Renal pelvis (tissue), 1 donor: ENCODE measurements at regions not wholly inside any gene's neighbourhood (a gene's known extent, or its start where the extent isn't known, plus 50 kb on each side); places are given as distances from the start of the nearest gene placed in this dataset.

Source experiments
- DNase-seq: peaks from one replicate; pipeline ENCODE4 v3.0.0-alpha.2; 2013

GRCh38 chr4:167290678-167291077, 56.4 kb upstream of the SPOCK3 start:
- peak; percentile 17 for DNase-seq

DNA sequence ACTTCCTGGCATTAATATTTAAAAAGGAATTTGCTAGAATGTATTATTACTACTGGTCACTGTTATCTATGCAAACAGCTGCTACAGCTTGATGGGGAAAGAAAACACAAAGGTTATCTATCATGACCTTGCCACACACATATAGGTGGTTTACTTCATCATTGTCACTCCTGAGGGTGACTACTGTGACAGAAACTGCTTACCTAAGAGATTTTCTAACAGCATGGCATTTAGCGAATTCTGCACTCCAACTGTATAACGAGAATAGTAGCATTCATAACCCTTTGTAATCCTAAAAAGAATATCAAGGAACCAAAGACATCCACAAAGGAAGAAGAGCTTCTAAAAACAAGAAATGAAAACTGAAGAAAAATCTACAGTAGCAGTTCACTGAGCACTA, 74.6 kb upstream of the SPOCK3 start:
- DNase-seq, result no peak

GRCh38 chr4:167321299-167321698, 87.0 kb upstream of the SPOCK3 start:
- no peak for DNase-seq

DNA sequence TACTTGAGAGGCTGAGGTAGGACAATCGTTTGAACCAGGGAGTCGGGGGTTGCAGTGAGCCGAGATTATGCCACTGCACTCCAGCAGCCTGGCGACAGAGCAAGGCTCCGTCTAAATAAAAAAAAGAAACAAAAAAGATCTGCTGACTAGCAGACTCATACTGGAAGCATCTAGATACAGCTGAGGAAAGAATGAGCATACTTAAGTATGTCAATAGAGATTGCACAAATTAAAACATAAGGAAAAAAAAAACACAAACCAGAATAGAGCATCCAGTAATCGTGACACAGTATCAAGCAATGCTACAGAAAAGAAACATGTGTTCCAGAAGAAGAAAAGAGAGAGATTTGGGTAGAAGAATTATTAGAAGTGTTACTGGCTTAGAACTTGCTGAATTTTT, 105.5 kb upstream of the SPOCK3 start:
- DNase-seq, result no peak

GRCh38 chr4:167359711-167360110, 125.4 kb upstream of the SPOCK3 start:
- DNase-seq, result no peak

- no peak for DNase-seq
Observed at GRCh38 chr4:167379076-167379835, 145.0 kb upstream of the SPOCK3 start.

GRCh38 chr4:167380964-167381363, 146.7 kb upstream of the SPOCK3 start:
- DNase-seq, result no peak

GRCh38 chr4:167383291-167383690, 149.0 kb upstream of the SPOCK3 start:
- DNase-seq, result no peak

DNA sequence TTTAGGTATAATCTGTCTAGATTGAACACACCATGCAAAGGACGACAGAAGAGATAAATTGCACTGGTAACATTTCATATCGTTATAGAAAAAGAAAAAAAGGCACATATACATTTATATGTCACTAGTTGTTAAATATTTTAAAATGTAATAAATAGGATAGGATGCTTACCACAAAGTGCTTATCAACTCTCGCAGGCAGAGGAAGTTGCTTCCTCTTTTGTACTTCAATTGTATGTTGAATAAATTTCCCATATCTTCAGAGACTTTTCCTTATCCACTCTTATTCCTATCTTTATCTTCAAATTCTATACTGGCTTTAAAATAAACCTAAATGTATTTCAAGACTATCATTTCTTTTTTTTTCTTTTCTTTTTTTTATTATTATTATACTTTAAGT, 163.3 kb upstream of the SPOCK3 start:
- no peak for DNase-seq

GRCh38 chr4:167399201-167399600, 164.9 kb upstream of the SPOCK3 start:
- no peak for DNase-seq

DNA sequence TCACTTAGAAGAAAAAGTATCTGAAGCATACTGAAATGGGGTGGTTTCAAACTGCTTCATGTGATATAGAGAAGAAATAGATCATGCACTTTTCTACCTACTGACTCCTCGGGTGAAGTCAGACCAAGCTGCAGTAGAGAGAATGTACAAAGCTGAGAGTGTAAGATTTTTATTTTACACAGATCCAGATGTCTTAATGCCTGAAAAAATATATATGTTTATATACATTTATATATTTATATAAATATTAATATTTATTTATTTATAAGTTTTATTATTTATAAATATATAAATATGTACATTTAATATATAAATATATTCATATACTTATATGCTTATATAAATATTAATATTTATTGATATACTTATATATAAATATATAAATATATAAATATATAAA, 171.9 kb upstream of the SPOCK3 start:
- no peak for DNase-seq

GRCh38 chr4:167415461-167415860, 181.2 kb upstream of the SPOCK3 start:
- no peak for DNase-seq

DNA sequence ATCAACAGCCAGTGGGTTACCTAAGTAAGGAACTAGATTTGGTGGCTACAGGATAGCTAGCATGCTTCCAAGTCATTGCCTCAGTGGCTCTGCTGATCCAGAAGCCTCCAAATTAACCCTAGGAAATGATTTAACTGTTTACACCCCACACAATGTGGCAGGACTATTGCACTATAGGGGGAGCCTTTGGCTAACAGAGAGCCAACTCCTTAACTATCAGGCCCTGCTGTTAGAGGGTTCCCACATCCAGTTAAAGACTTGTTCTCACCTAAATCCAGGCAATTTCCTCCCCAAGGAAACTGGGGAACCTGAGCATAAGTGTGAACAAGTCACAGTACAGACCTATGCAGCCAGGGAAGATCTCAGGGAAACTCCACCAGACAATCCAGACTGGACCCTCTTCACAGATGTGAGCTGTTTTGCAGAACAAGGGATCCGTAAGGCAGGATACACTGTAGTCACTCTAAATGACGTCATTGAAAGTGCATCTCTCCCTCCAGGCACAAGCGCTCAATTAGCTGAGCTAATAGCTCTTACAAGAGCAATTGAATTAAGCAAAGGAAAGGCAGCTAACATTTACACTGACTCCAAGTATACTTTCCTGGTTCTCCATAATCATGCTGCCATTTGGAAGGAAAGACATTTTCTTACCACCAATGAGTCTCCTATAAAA, 185.3 kb upstream of the SPOCK3 start:
- no peak for DNase-seq

DNA sequence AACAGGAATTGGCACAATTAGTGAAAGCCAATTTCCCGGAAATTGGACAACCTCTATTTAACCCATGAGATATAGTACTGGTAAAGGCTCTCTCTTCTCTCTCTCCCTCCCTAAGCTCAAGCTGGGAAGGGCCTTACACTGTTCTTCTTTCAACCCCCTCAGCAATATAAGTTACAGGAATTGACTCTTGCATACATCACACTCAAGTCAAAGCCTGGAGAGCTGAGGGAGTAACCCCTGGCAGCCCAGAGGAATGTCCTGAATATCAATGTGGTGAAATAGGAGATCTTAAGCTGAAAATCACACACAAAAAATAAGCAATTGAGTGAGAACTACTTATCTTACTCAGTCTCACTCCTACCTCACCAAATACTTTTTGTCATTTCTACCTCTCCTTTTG, 186.9 kb upstream of the SPOCK3 start:
- DNase-seq, result no peak

DNA sequence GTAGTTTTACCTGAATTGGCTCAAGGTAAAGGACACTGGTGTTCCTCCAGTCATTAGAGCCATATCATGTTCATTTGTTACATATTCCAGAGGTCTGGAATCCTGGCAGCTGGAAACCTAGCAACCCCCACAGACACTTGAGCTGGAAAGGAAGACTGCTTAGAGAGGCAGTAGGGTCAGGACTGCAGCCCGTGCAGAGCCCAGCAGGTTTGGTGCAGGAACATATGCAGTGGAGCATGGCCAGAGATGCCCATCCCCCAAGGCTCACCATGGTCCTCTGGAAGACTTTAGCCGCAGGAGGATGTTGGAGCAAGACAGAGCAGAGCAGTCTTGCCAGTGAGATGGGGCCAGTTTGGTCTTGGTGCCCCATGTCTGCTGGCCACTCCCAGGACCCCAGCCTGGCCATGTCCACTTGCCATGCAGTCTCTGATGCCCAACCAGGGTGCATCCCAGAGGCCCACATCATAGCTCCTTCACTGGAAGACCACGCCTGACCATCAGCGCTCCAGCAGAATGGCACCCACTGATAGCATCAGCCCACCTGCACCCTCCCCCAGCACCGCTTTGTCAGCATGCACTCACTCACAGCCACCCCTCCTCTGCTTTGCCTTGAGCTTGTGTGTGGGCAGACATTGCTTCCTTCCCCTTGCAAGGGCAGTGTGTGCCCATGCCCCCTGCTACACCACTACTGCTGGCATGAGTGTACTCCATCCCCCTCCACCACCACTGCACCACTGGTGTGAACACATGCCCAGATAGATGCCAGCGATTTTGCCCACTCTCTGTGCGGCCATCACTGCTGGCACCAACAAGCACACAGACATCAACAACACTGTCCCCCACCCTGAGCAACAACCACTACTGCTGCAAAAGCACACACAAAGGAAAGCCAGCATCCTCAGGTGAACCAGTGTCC, 190.3 kb upstream of the SPOCK3 start:
- DNase-seq, result peak; percentile 15

DNA sequence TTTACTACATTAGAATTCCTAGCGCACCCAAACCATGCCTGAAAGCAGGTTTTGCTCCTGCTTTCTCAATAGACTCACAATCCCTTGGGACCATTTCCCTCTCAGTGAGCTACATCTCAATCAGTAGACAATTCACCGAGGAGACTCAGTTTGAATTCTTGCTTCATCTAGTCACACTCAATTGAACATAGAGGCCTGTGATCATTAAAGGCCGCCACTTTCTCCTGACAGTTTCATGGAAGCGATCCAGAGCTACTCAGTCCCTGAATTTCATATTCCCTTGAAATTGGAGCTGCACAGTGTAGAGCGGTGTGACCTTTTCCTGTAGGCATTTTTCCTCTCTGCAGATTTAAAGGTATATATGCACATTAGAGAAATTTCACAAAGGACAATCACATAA, 193.9 kb upstream of the SPOCK3 start:
- peak; percentile 29 for DNase-seq

DNA sequence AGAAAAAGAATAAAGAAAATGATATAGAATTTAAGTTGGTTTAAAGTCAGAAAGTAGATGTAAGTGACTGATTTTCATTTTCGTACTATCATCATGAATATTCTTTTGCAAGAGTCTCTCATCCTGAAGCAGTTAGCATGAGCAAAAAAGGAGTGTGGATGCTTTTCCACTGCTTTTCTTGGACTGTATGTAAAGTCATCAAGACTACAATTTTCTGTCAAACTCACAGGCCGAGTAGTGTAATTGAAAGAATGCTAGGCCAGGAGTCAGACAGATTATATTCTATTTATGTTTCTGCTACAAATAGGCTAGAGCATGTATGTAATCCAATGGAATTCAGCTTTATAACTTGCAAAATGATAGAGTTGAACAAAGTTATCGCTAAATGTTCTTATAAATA, 197.1 kb upstream of the SPOCK3 start:
- DNase-seq, result no peak

- DNase-seq, result no peak
Observed at GRCh38 chr4:167435786-167436185, 201.5 kb upstream of the SPOCK3 start.

- DNase-seq, result no peak
Observed at GRCh38 chr4:167443841-167444240, 209.5 kb upstream of the SPOCK3 start.

GRCh38 chr4:167452922-167453430, 218.7 kb upstream of the SPOCK3 start:
- no peak for DNase-seq

- no peak for DNase-seq
Observed at GRCh38 chr4:167456619-167457018, 222.3 kb upstream of the SPOCK3 start.

- DNase-seq, result no peak
Observed at GRCh38 chr4:167469436-167469835, 235.1 kb upstream of the SPOCK3 start.
